ENCODE measurements at regions not wholly inside any gene's neighbourhood (a gene's known extent, or its start where the extent isn't known, plus 50 kb on each side); places are given as distances from the start of the nearest gene placed in this dataset.

GRCh38 chr14:47929334-47929733, 253.9 kb upstream of the MDGA2 start:
- TF ChIP-seq ZNF274 (IDR thresholded peaks at IDR 0.05; ENCODE audit: low read depth, low read length) (no peak), SUZ12 (IDR thresholded peaks at IDR 0.05; ENCODE audit: extremely low read depth, insufficient read depth, insufficient read length) (no peak)
